ENCODE measurements at regions not wholly inside any gene's neighbourhood (a gene's known extent, or its start where the extent isn't known, plus 50 kb on each side); places are given as distances from the start of the nearest gene placed in this dataset.

GRCh38 chr3:98968347-98968746, 66.9 kb upstream of the DCBLD2 start:
- no peak overlapping the region for H3K4me3 ChIP-seq (ENCODE audit: low read depth, poor library complexity, severe bottlenecking)
- DNase-seq (ENCODE audit: low spot score in 2 of 2), result no peak
- intact Hi-C loops (cut with DNase I; ENCODE audit: low total_unique reads), result no loop called here
- TF ChIP-seq CTCF (IDR thresholded peaks at IDR 0.05) (no peak), POLR2A (IDR thresholded peaks at IDR 0.05) (no peak)

GRCh38 chr3:98967758-98968157, 66.3 kb upstream of the DCBLD2 start:
- TF ChIP-seq CTCF (IDR thresholded peaks at IDR 0.05) (no peak), POLR2A (IDR thresholded peaks at IDR 0.05) (no peak)
- intact Hi-C loops (cut with DNase I; ENCODE audit: low total_unique reads), result no loop called here
- DNase-seq (ENCODE audit: low spot score in 2 of 2), result no peak
- H3K4me3 ChIP-seq (ENCODE audit: low read depth, poor library complexity, severe bottlenecking), result no peak overlapping the region

GRCh38 chr3:98966862-98967546, 65.5 kb upstream of the DCBLD2 start:
- no peak overlapping the region for H3K4me3 ChIP-seq (ENCODE audit: low read depth, poor library complexity, severe bottlenecking)
- no peak for TF ChIP-seq CTCF (IDR thresholded peaks at IDR 0.05)
- TF ChIP-seq POLR2A (IDR thresholded peaks at IDR 0.05), result no peak
- WGBS, 2 donors, result 70 to 76% methylated on average over 4 of the region's 4 CpGs
- no peak for DNase-seq (ENCODE audit: low spot score in 2 of 2)
- intact Hi-C loops (cut with DNase I; ENCODE audit: low total_unique reads), result no loop called here

GRCh38 chr3:98966434-98966833, 64.9 kb upstream of the DCBLD2 start:
- no peak overlapping the region for H3K4me3 ChIP-seq (ENCODE audit: low read depth, poor library complexity, severe bottlenecking)
- intact Hi-C loops (cut with DNase I; ENCODE audit: low total_unique reads), result no loop called here
- 96 to 100% methylated on average over 1 of the region's 1 CpG for WGBS, 2 donors
- TF ChIP-seq POLR2A (IDR thresholded peaks at IDR 0.05) (no peak), CTCF (IDR thresholded peaks at IDR 0.05) (no peak)
- no peak for DNase-seq (ENCODE audit: low spot score in 2 of 2)

GRCh38 chr3:98964784-98965183, 63.3 kb upstream of the DCBLD2 start:
- intact Hi-C loops (cut with DNase I; ENCODE audit: low total_unique reads), result no loop called here
- 57 to 70% methylated on average over 2 of the region's 2 CpGs for WGBS, 2 donors
- TF ChIP-seq CTCF (IDR thresholded peaks at IDR 0.05) (no peak), POLR2A (IDR thresholded peaks at IDR 0.05) (no peak)
- DNase-seq (ENCODE audit: low spot score in 2 of 2), result no peak
- no peak overlapping the region for H3K4me3 ChIP-seq (ENCODE audit: low read depth, poor library complexity, severe bottlenecking)

GRCh38 chr3:98963546-98963945, 62.1 kb upstream of the DCBLD2 start:
- TF ChIP-seq CTCF (IDR thresholded peaks at IDR 0.05) (no peak), POLR2A (IDR thresholded peaks at IDR 0.05) (no peak)
- intact Hi-C loops (cut with DNase I; ENCODE audit: low total_unique reads), result no loop called here
- WGBS, 2 donors, result 86 to 88% methylated on average over 2 of the region's 2 CpGs
- no peak for DNase-seq (ENCODE audit: low spot score in 2 of 2)
- no peak overlapping the region for H3K4me3 ChIP-seq (ENCODE audit: low read depth, poor library complexity, severe bottlenecking)
